ENCODE measurements at regions not wholly inside any gene's neighbourhood (a gene's known extent, or its start where the extent isn't known, plus 50 kb on each side); places are given as distances from the start of the nearest gene placed in this dataset.

DNA sequence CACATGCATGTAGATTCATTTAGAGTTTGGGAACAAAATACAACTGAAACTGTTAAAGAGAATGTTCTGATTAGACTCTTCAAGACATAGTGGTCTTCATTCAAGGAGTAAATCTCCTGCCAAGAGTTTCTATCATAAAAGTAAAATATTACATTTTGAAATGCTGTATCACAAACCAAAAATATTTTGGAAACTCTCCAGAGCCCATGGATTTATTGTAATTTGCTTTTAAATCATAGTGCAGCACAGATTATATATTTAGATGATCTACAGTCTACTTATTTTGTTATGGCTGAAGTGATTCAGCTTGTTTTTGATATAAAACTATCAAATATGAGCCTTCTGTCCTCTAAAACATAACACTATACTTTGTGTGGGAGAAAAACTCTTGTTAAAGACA, 105.3 kb downstream of the DISP1 start:
- H3K36me3 ChIP-seq (ENCODE audit: control insufficient read depth in 2 of 2, extremely low read depth in 1 of 2, insufficient read depth in 2 of 2, low read length in 2 of 2): no peaks in the 10 kb centered on the region
- dilution Hi-C loops (cut with MboI; ENCODE audit: extremely low pct_ligation_motif_present, low sequenced_read_pairs) (no loop called here), intact Hi-C loops (cut with micrococcal nuclease) (no loop called here)
- no peaks in the 10 kb centered on the region for H3K9me1 ChIP-seq (replicated peaks; ENCODE audit: control insufficient read depth, extremely low read depth, insufficient read depth, low read length)
- no peak for FAIRE-seq
- ChIA-PET CTCF (no interaction called here), POLR2A (no interaction called here)
- TF ChIP-seq MYC (IDR thresholded peaks at IDR 0.05; ENCODE audit: low read depth, low read length) (no peak), JUN (IDR thresholded peaks at IDR 0.05; ENCODE audit: borderline replicate concordance, insufficient read depth, insufficient read length, low read depth) (no peak), GATA2 (IDR thresholded peaks at IDR 0.05; ENCODE audit: insufficient read depth, insufficient read length, low read depth, low read length) (no peak), POLR2A (IDR thresholded peaks at IDR 0.05; ENCODE audit: low read depth, low read length) (no peak), CTCF (IDR thresholded peaks at IDR 0.05; ENCODE audit: extremely low read depth in 1 of 2, insufficient read depth in 1 of 2, low read depth in 1 of 2, low read length in 2 of 2) (no peak), EZH2 (IDR thresholded peaks at IDR 0.05; ENCODE audit: borderline replicate concordance, low read depth, low read length, severe bottlenecking) (no peak), FOS (IDR thresholded peaks at IDR 0.05; ENCODE audit: borderline replicate concordance, insufficient read depth, low read length) (no peak), MAX (IDR thresholded peaks at IDR 0.05; ENCODE audit: insufficient read depth, insufficient read length) (no peak), POLR2AphosphoS5 (IDR thresholded peaks at IDR 0.05; ENCODE audit: insufficient read depth, low read depth, low read length) (no peak)
- H4K20me1 ChIP-seq (replicated peaks; ENCODE audit: control insufficient read depth, extremely low read depth, insufficient read depth, low read length): no peaks in the 10 kb centered on the region
- no peak for DNase-seq (ENCODE audit: low read depth, low spot score)
- no TSS peak for BruUV-seq (replicated peaks)
- H3K4me3 ChIP-seq (replicated peaks in 1 of 3; ENCODE audit: insufficient read depth in 1 of 3, low read depth in 1 of 3, low read length in 3 of 3): no peak overlapping the region
- no peaks in the 10 kb centered on the region for H3K79me2 ChIP-seq (ENCODE audit: control insufficient read depth, insufficient read depth, low read length)
- no peak overlapping the region for H3K9ac ChIP-seq (replicated peaks; ENCODE audit: extremely low read depth, insufficient read depth, low read length)
- H3K27ac ChIP-seq (ENCODE audit: insufficient read depth, low read depth, low read length): no peak overlapping the region
- no peaks in the 10 kb centered on the region for H3K9me3 ChIP-seq (replicated peaks; ENCODE audit: control insufficient read depth, insufficient read depth, low read length)
- H2AFZ ChIP-seq (ENCODE audit: low read depth, low read length): no peak overlapping the region
- no peaks in the 10 kb centered on the region for H3K27me3 ChIP-seq (ENCODE audit: control insufficient read depth in 2 of 2, insufficient read depth in 2 of 2, low read length in 2 of 2)
- H3K4me1 ChIP-seq (ENCODE audit: control insufficient read depth, extremely low read depth, insufficient read depth, low read length): peaks cover under 1% of the 10 kb centered on the region
- no peak overlapping the region for H3K4me2 ChIP-seq (ENCODE audit: insufficient read depth, low read length)
